ENCODE measurements at regions not wholly inside any gene's neighbourhood (a gene's known extent, or its start where the extent isn't known, plus 50 kb on each side); places are given as distances from the start of the nearest gene placed in this dataset.
A peak's percentile ranks its signal among the peaks of the same experiment; 100 is the strongest.
"Not testable (repeated sequence)": the region's sequence is repeated elsewhere in the genome, so short reads cannot be mapped to it uniquely, and the experiment has no call there.

DNA sequence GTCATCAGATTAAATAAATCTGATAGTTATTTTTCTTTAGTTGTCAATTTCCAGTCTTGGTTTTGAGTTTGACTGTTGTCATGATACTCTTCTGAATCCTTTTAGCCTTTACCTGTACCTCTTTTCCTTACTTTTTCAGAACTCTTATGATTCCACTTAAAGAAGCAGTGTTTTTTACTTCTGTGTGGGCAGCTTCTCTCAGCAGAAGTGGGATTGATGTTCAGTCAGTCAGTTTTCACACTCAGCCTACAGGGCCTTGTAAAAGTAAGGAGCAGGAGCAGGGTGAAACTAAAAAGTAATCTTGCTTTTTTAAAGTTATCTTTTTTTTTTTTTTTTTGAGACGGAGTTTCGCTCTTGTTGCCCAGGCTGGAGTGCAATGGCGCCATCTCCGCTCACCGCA lies 75.1 kb downstream of the HAUS1 start:
- DNase-seq = no peak

DNA sequence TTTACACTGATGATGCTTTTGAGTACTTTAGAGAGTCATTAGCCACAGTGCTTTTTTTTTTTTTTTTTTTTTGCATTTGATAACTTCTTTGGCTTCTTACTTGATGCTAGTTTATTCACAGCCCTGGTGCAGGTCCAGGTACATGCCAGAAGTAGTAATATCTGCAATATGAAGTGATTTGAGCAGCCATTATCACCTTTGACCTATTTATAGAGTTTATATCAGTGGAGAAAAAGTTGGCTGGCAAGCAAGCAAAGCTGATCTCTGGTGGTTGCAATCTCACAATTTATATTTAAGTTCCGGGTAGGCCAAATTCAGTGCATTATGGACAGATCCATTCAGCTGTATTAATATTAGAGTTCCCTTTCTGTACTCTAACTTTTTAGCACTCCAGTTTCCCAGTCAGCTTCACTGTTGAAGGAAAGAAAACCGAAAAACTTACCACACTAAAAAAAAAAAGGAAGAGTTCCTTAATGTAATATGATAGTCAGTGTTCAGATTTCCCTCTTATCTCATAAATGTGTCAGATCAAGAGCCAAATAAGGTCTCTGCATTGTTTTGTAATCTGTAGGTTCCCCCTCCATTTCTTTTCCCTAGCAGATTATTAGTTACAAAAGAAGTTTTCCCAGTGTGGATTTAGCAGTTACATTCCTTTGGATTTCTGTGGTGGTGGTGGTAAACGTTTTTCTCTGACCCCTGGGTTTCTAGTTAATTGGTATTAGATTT lies 78.6 kb downstream of the HAUS1 start:
- DNase-seq = no peak

DNA sequence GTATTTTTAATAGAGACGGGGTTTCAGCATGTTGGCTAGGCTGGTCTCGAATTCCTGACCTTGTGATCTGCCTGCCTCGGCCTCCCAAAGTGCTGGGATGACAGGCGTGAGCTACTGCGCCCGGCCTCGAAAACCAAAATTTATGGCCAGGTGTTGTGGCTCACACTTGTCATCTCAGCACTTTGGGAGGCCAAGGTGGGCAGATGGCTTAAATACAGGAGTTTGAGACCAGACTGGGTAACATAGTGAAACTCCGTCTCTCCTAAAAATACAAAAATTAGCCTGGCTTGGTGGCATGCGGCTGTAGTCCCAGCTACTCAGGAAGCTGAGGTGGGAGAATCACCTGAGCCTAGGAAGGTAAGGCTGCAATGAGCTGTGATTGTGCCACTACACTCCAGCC lies 80.1 kb downstream of the HAUS1 start:
- not testable (repeated sequence) for DNase-seq

DNA sequence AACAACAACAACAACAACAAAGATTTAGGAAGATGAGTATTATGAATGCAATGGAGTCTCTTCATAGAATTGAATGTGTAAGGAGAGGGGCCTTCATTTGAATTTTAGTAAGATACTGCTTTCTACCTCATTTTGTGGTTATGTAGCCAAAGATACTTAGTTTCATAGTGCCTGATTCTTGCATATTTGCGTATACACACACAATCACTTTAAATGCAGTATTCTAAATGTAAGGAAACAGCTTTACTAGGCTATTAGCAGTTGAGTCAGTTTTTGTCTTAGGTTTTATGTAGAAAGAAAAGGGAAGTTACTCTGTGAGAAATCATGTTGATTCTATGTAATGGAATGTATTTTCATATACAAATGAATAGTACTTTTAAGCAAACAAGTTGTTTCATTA lies 80.5 kb downstream of the HAUS1 start:
- no peak for DNase-seq

DNA sequence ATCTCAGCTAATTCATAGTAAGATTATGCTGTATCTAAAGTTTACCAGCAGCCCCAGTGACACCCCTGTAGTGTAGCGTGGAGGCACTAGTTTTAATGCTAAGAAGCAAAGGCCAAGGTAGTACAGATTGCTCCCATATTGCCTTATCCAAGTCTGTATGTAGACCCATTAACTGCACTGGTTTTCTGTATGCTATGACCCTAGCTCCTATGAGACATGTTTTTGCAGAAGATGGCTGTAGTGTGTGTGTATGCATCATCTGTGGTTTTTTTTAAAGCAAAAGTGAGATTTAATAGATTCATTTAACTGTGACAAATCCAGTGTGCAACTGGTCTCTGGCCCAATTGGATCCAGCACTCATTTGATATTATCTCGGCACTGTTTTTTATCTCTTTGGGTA lies 86.5 kb downstream of the HAUS1 start:
- DNase-seq = no peak

DNA sequence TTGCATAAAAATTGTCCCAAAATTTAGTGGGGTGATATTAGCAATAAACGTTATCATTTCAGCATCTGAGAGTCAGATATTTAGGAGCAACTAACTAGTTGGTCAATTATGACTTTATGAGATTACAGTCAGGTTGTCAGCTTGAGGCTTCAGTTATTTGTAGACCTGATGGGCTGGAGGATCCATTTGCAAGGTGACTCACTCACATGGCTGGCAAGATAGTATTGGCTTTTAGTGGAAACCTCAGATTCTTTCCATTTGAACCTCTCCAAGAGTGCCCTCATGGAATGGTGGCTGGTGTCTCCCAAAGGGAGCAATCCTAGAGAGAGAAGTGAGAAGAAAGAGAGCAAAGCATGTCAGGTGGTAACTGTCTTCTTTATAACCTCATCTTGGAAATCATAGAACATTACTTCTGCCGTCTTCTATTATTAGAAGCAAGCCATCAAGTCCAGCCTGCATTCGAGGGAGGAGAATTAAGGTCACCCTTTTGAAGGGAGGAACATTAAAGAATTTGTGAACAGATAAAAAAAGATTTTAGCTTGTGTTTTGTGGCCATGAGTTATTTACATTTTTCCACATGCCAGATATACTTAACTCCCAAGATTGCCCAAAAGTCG lies 92.5 kb downstream of the HAUS1 start:
- no peak for DNase-seq

DNA sequence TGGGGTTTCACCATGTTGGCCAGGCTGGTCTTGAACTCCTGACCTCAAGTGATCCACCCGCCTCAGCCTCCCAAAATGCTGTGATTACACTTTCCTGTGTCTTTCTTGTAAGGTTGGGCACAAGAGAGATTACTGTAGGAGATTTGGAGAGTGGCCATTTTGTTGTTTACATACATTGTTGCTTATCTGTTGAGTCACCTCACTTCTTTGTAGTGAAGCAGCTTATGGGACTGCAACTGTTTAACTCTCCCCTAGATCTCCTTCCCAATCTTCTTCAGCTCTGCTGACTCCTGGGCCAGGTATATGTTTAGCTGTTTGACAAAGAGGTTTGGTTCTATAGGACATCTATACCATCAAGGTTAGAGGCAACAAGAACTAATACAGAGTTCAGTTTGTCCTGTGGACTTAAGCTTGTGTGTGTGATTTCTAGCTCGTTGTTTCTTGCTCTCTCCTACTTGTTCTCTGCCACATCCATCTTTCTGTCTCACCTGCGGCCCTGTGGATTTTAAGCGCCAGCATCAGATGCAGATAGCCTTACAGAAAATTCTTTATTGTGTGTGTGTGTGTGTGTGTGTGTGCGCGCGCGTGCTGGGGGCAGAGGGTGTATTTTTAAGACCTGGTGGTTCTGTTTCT lies 95.4 kb downstream of the HAUS1 start:
- no peak for DNase-seq

DNA sequence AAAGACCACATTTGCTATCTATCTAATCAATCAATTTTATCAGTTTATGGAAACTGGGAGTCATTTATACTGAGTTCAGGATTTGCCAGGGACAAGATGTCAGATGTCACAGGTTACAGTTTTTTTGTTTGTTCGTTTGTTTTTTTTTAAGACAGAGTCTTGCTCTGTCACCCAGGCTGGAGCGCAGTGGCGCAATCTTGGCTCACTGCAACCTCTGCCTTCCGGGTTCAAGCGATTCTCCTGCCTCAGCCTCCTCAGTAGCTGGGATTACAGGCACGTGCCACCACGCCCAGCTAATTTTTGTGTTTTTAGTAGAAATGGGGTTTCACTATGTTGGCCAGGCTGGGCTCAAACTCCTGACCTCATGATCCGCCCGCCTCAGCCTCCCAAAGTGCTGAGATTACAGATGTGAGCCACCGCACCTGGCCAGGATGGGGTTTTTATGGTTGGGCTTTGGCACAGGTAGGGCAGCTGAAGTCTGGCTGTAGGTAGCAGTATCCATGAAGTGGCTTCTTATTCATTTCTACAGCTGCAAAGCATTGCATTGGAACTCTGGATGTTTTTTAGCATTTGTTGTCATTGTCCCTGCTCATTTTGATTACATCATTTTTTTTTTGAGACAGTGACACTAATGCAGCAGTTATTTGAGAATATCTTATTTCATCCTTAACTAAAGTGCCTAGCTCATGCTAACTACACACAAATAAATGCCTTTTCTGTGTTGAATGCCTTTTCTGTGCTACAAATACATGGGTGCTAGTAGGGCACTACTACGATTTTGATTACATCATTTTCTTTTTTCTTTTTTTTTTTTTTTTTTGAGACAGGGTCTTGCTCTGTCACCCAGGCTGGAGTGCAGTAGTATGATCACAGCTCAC lies 96.2 kb downstream of the HAUS1 start:
- DNase-seq = not testable (repeated sequence)

DNA sequence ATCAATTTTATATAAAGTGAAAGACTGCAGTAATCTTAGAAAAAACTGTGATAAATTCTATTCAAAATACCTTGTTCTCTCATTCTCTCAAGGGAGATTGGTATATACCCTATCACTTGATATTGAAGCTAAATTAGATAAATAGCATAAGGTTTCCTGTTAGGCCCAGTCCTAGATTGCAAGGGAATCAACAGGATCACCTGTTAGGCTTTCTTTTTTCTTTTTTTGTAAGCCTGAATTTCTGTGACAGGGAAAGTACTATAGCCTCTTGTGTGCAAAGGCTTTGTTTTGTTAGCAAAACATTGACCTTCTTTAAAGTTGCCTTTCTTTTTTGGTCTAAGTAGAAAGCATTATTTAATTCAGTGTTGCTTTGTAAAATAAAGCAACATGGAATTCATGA lies 100.0 kb downstream of the HAUS1 start:
- DNase-seq = no peak

DNA sequence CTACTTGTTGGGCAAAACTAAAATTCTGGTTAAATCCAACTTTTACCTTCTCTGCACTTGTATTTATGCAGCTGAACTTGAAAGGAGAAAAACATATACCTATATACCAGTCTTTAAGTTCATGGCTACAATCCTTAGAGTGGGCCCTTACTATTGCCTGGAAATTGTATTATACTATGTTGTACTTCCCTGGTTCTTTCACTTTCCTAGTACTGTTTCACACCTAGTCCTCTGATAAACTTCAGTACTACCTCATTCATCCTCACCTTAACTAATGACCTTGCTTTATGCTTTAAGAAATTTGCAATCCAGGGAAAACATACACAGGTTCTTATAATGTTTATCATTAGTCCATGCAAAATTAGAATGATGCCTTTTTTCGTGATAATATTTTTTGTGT lies 103.8 kb downstream of the HAUS1 start:
- no peak for DNase-seq

DNA sequence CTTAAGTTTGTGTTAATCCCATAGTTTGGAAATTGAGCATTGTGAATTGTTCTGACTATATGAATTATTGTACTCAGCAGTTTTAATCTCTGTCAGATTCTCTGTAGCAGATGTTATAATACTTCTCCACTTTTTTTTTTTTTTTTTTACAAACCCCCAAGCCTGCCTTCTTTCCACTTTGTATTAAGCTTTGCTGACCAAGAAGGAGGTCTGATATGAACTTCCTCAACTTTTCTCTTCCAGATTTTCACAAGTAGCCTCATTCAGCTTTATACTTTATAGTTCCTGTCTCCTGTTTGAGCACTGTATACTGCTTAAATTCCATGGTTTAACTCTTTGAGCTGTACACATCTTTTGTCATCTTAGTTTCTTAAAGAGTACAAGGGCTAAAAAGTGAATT lies 105.0 kb downstream of the HAUS1 start:
- no peak for DNase-seq

DNA sequence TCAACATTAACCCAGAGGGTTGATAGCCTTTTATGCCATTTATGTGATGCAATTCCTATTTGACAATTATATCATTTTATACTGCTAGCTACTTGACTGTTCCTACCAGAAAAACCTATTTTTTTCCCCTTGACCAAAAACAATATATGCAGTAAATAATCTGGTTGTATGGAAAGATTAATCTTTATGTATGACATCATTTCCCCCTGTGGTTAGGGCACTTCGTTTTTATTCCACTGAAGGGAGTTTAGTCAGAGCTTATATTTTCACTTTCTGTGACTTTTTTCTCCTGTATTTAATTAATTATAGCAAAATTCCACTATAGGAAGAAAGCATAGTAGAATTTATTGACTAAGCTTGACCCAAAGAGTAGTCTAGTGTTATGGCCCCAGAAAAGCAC lies 107.6 kb downstream of the HAUS1 start:
- peak in 1 of 3 donors; percentile 8 for DNase-seq

DNA sequence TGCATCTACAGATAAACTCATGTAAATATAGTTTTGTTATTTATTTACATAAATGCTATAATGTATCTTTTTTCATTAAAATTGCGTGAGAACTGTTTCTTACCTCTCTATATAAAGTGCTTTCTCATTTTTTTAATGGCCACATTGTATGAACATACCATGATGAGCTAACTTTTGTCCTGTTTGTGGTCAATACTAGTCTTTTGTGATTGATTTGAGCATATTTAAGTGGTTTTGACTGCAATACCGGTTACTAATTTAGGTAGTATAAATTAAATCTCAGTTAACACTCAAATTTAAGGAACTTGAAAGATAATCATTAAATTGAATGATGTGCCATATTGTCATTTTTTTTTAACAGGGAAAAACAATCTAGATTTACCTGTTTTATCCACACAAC lies 108.2 kb downstream of the HAUS1 start:
- DNase-seq = no peak

DNA sequence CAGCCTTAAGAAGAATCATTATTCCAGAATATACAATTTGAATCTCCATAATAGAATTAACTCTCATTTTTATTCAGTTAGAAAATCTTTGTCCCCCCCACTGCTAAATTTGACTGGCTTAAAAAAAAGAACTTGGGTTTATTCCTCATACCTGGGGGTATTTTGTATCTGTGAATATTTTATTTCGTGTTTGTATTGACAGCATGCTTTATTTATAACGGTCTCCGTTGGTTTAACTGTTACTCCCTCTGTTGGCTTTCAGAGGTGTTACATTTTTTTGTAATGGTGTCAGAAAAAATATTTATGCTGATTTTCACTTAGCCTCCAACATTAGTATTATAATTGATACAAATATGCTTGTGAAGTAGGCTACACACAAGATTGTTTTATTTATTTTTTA lies 109.1 kb downstream of the HAUS1 start:
- no peak for DNase-seq

DNA sequence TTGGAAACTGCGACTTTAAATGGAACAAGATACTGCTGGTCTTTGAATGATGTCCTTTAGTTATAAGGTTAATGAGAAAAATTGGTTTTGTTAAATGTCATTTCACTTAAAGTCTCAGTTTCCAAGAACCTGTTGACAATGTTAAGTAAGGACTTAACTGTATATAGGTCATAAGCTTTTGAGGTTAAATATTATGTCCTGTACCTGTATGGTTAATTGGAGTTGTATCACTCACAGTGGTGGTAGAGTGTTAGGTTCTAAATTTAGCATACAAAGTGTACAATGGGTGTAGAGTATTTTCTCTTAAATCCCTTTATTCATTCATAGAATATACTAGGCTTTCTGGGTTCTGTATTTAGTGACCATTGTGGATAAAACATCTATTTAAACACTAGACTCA lies 110.2 kb downstream of the HAUS1 start:
- no peak for DNase-seq

DNA sequence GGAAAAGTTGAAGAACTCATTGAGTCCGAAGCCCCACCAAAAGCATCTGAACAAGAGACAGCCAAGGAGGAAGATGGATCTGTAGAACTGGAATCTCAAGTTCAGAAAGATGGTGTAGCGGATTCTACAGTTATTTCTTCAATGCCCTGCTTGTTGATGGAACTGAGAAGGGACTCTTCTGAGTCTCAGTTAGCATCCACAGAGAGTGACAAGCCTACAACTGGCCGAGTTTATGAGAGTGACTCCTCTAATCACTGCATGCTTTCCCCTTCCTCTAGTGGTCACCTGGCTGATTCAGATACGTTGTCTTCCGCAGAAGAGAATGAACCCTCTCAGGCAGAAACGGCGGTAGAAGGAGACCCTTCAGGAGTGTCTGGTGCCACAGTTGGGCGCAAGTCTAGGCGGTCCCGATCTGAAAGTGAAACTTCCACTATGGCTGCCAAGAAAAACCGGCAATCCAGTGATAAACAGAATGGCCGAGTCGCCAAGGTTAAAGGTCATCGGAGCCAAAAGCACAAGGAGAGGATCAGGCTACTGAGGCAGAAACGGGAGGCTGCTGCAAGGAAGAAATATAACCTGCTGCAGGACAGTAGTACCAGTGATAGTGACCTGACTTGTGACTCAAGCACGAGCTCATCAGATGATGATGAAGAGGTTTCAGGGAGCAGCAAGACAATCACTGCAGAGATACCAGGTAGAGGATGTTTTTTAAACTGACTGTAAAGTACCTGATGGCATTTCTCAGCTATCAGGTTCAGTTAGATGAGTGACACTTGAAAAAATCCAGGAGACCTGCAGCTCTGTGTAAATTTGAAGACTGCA lies 111.9 kb downstream of the HAUS1 start:
- DNase-seq = no peak

DNA sequence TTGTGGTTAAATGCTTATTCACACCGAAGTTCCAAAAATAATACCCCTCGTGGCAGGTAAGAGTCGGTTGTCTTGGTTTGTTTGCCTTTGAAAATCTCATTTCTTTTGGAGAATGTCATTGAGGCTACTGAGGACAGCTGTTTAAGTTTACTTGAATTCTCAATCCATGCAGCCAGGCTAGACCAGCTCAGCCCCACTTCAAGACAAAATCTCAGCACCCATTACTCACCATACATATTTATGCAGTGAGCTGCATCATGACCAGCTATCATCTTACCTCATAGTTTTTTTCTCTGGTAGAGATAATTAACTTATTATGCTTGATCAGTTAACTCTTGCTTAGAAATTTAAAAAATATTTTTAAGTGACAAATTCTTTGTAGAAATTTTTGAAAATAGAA lies 115.9 kb downstream of the HAUS1 start:
- DNase-seq = peak in 1 of 3 donors; percentile 41

DNA sequence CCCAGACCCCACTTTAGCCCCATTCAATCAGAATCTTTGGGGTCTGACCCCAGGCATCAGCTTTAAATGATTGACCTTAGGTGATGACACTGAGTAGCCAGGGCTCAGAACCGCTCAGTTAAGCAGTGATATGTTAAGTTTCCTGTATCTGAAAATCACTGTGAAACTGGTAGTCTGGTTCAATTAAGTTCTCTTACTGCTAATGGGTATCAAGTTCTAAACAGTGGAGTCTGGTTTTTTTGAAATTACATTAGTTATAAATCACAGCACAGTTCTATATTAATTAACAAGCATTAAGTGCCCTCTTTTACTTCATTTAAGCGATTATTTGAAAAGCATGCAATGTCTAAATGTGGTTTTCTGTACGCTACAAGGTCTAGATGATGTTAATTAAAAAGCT lies 117.9 kb downstream of the HAUS1 start:
- DNase-seq = no peak

DNA sequence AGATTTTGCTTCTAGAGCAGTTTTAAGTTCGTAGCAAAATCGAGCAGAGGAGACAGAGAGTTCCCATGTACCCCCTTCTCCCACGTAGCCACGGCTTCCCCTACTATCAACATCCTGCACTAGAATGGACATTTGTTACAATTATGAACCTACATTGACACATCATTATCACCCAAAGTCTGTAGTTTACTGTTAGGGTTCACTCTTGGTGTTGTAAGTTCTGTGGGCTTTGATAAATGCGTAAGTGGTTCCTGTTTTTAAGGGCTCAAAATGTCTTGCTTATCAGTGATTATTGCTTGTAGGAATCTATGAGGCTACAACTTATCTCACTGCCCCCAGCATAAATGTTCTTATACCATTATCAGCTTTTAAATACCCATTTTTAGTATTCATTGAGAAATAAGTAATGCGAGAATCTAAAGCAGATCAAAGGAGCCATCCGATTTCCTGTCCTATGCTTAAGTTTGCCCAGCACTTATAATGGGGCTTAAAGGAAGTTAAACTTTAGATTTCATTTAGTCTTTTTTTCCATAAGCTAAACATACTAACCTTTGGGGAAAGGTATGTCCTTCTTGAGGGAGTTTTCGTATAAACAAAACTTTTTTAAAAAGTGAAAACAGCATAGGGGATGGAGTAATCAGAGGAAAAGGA lies 118.7 kb downstream of the HAUS1 start:
- DNase-seq = no peak

DNA sequence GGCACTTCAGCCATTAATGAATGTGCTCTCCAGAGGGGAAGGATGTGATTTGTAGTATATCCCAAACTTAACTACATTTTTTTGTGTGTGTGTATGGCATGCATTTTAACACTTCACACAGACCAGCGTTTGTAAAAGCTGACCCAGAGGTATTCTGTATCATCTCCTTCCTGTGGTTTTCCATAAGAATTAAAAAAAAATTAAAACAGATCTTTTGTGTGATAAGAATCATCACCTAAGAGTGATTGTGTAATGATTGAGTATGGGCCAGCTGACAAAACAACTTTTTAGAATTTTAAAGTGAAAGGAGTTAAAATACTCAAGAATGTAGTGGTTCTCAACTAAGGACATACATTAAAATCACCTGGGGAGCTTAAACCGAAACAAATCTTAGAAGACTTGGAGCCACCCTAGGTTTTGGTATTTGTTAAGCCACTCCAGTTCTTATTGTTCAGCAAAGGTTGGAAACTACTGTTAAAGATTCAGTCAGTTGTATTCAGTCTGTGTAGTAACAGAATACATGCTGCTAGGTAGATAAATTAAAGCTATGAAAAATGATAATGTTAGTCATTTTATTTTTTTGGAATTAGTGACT lies 120.1 kb downstream of the HAUS1 start:
- peak in 1 of 3 donors; percentile 16 for DNase-seq

DNA sequence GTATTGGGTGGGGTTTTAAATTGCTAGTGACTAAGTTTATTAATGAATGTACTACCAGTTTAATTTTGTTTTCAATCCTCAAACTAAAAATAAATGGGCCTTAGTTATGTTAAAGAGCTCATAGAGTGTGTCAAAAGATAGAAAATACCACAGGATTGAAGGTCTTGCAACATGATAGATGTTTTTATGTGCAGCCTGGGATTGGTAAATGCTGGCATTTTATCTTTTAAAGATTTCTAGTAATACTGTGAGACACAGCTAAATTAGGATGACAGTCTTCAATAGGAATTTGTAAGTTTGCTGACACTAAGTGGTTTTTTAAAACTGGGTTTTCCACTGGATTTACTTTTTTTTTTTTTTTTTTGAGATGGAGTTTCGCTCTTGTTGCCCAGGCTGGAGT lies 122.3 kb downstream of the HAUS1 start:
- DNase-seq = peak in 1 of 3 donors; percentile 20

All from muscle of back (tissue), 3 donors.